ENCODE measurements at regions not wholly inside any gene's neighbourhood (a gene's known extent, or its start where the extent isn't known, plus 50 kb on each side); places are given as distances from the start of the nearest gene placed in this dataset.
"Not testable (repeated sequence)": the region's sequence is repeated elsewhere in the genome, so short reads cannot be mapped to it uniquely, and the experiment has no call there.

DNA sequence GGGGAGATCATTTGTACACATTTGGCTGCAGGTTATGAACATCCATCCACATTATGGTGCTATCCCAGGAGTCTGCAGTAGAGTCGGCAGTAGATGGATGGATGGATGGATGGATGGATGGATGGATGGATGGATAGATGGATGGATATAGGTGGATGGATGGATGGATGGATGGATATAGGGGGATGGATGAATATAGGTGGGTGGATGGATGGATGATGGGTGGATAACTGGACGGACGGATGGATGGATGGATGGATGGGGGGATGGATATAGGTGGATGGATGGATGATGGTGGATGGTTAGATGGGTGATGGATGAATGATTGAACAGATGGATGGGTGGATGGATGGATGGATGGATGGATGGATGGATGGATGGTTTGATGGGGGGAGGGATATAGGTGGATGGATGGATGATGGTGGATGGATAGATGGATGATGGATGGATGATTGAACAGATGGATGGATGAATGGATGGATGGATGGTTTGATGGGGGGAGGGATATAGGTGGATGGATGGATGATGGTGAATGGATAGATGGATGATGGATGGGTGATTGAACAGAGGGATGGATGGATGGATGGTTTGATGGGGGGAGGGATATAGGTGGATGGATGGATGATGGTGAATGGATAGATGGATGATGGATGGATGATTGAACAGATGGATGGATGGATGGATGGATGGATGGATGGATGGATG, 65.3 kb upstream of the PRR5 start:
- not testable (repeated sequence) for H3K27ac Mint-ChIP-seq; ATAC-seq; H3K4me3 Mint-ChIP-seq; H3K27me3 Mint-ChIP-seq; DNase-seq; H3K4me1 Mint-ChIP-seq; H3K36me3 Mint-ChIP-seq (ENCODE audit: low read depth); H3K9me3 Mint-ChIP-seq

DNA sequence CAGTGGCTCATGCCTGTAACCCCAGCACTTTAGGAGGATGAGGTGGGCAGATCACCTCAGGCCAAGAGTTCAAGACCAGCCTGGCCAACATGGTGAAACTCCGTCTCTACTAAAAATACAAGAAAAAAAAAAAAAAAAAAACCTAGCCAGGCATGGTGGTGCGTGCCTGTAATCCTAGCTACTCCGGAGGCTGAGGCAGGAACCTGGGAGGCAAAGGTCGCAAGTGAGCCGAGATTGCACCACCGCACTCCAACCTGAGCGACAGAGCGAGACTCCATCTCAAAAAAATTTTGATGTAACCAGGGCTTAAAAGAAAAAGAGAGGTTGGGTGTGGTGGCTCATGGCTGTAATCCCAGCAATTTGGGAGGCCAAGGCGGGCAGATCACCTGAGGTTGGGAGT, 66.4 kb upstream of the PRR5 start:
- ATAC-seq; H3K36me3 Mint-ChIP-seq (ENCODE audit: low read depth); H3K27ac Mint-ChIP-seq; DNase-seq; H3K27me3 Mint-ChIP-seq; H3K9me3 Mint-ChIP-seq; H3K4me3 Mint-ChIP-seq; H3K4me1 Mint-ChIP-seq: not testable (repeated sequence)

- H3K36me3 Mint-ChIP-seq (ENCODE audit: low read depth): no peaks in the 10 kb centered on the region
- ATAC-seq: peak; percentile 35
- no peak for DNase-seq
- peaks cover 3% of the 10 kb centered on the region for H3K4me1 Mint-ChIP-seq
- no peak overlapping the region for H3K4me3 Mint-ChIP-seq
- H3K27ac Mint-ChIP-seq: no peak overlapping the region
- H3K9me3 Mint-ChIP-seq: peaks cover 7% of the 10 kb centered on the region
- no peaks in the 10 kb centered on the region for H3K27me3 Mint-ChIP-seq
Measured at GRCh38 chr22:44634426-44635321, 67.3 kb upstream of the PRR5 start.

- Mint-ChIP-seq H3K4me3 (no peak overlapping the region), H3K9me3 (peaks cover 7% of the 10 kb centered on the region), H3K4me1 (peaks cover 3% of the 10 kb centered on the region), H3K27ac (no peak overlapping the region), H3K36me3 (ENCODE audit: low read depth) (no peaks in the 10 kb centered on the region), H3K27me3 (no peaks in the 10 kb centered on the region)
- ATAC-seq: no peak
- DNase-seq: no peak
Measured at GRCh38 chr22:44633647-44634046, 68.4 kb upstream of the PRR5 start.

DNA sequence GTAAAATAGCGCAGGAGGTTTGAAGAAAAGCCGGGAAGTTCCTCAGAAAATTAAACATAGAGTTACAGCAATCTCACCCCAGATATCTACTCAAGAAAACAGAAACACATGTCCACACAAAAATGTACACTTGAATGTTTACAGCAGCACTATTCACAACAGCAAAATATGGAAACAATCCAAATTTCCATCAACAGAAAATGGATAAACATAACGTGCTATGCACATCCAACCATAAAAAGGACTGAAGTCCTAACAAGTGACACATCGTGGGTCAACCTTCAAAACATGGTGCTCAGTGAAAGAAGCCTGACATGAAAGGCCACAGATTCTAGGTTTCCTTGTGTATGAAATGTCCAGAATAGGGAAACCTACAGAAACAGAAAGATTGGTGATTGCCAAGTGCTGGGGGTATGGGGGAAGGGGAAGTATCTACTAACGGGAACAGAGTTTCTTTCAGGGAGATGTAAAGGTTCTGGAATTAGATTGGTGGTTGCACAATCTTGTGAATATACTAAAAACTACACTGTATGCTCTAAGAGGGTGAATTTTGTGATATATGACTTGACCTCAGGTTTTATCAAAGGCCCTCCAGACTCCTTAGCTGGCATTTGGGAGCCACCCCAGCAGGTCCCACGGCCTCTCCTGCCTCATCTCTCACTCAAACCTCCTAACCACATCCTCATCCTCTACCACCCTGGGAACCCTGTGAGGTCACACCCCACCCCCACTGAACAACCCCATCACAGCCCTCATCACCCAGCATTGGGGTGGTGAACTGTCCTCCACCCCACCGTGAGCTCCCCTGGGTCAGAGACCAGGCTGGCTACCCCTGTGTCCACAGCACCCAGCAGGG, 69.2 kb upstream of the PRR5 start:
- Mint-ChIP-seq H3K36me3 (ENCODE audit: low read depth) (no peaks in the 10 kb centered on the region), H3K27ac (no peak overlapping the region), H3K4me1 (peaks cover 3% of the 10 kb centered on the region), H3K4me3 (no peak overlapping the region), H3K27me3 (no peaks in the 10 kb centered on the region), H3K9me3 (peaks cover 7% of the 10 kb centered on the region)
- peak; percentile 26 for ATAC-seq
- peak; percentile 40 for DNase-seq

DNA sequence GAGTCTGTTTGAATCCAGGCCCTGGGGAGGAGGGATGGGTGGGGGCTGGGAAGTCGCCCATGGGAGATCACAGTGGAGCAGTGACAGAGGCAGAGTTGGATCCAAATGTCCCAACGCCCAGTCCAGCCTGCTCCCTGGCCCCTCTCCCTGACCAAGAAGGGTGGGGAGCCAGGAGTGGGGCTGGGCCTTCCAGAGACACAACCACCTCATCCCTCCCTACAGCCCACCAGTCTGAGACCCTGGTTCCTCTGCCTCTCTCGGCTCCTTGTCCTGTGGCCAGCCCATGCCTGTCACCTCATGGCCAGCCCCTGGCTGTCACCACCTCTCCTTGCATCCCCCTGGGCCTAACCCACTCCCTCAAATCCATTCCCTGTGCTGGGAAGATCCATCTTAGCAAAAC, 71.2 kb upstream of the PRR5 start:
- DNase-seq (no peak), ATAC-seq (no peak)
- H3K27me3 Mint-ChIP-seq: no peaks in the 10 kb centered on the region
- no peaks in the 10 kb centered on the region for H3K36me3 Mint-ChIP-seq (ENCODE audit: low read depth)
- no peak overlapping the region for H3K27ac Mint-ChIP-seq
- H3K9me3 Mint-ChIP-seq: peaks cover 7% of the 10 kb centered on the region
- H3K4me1 Mint-ChIP-seq: peaks cover 6% of the 10 kb centered on the region
- H3K4me3 Mint-ChIP-seq: no peak overlapping the region

- no peak overlapping the region for H3K4me3 Mint-ChIP-seq
- peaks cover 7% of the 10 kb centered on the region for H3K9me3 Mint-ChIP-seq
- H3K27ac Mint-ChIP-seq: no peak overlapping the region
- no peak for DNase-seq
- ATAC-seq: no peak
- peaks cover 3% of the 10 kb centered on the region for H3K4me1 Mint-ChIP-seq
- no peaks in the 10 kb centered on the region for H3K27me3 Mint-ChIP-seq
- H3K36me3 Mint-ChIP-seq (ENCODE audit: low read depth): no peaks in the 10 kb centered on the region
Measured at GRCh38 chr22:44628835-44629234, 73.2 kb upstream of the PRR5 start.

DNA sequence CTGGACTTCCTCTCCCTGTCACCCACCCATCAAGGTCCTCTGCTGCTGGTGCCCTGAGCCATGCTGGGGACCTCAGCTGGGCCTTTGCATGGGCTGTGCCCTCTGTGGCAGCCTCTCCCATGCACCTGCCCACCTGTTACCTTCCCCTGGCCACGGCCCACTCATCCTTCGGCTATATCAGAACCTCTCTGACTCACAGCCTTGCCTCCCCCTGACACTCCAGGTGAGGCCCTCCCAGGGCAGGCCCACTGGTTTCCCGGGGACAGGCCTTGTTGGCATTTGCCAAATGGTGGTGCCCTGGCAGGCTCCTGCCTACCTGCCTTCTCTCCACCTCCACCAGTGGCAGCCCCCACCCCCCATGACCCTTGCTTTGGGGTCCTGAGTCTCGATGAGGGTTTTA, 73.7 kb upstream of the PRR5 start:
- Mint-ChIP-seq H3K4me3 (no peak overlapping the region), H3K27ac (no peak overlapping the region), H3K4me1 (peaks cover 3% of the 10 kb centered on the region), H3K9me3 (peaks cover 7% of the 10 kb centered on the region), H3K36me3 (ENCODE audit: low read depth) (no peaks in the 10 kb centered on the region), H3K27me3 (no peaks in the 10 kb centered on the region)
- ATAC-seq (no peak), DNase-seq (no peak)

DNA sequence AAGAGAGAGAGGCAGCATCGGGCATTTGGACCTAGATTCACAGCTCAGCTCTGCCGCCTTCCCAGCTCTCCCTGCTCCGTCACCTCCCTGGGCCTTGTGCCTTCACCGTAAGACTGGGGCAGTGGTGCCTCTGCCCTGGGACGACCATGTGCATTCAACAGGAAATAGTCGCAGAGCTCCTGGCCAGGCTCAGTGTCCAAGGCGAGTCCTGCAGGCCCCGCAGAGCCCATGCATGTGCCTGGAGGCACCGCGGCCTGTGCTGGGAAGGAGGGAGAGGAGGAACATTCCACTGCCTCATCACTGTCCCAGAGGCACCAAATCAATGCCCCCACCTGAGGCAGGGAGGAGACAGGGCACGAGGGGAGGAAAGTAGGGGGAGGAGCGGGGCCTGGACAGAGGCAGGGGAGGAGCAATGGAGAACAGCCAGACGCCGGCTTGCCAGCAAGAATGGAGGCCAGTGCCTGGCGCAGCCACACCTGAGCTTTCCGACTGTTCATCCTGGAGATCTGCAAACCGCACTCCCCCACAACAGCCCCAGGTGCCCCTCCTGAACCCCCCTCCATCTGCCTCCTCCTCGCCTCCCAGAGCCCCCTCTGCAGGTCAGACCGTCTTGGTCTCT, 74.4 kb upstream of the PRR5 start:
- Mint-ChIP-seq H3K4me1 (peaks cover 3% of the 10 kb centered on the region), H3K27me3 (no peaks in the 10 kb centered on the region), H3K9me3 (peaks cover 7% of the 10 kb centered on the region), H3K4me3 (no peak overlapping the region), H3K27ac (no peak overlapping the region), H3K36me3 (ENCODE audit: low read depth) (no peaks in the 10 kb centered on the region)
- no peak for DNase-seq
- ATAC-seq: no peak

GRCh38 chr22:44625981-44626687, 75.9 kb upstream of the PRR5 start:
- no peaks in the 10 kb centered on the region for H3K27me3 Mint-ChIP-seq
- H3K36me3 Mint-ChIP-seq (ENCODE audit: low read depth): no peaks in the 10 kb centered on the region
- peaks cover 5% of the 10 kb centered on the region for H3K4me1 Mint-ChIP-seq
- H3K4me3 Mint-ChIP-seq: no peak overlapping the region
- DNase-seq (peak; percentile 77), ATAC-seq (peak; percentile 50)
- H3K9me3 Mint-ChIP-seq: peaks cover 3% of the 10 kb centered on the region
- no peak overlapping the region for H3K27ac Mint-ChIP-seq

- H3K27ac Mint-ChIP-seq: no peak overlapping the region
- ATAC-seq (no peak), DNase-seq (no peak)
- no peaks in the 10 kb centered on the region for H3K9me3 Mint-ChIP-seq
- peaks cover 11% of the 10 kb centered on the region for H3K4me1 Mint-ChIP-seq
- no peaks in the 10 kb centered on the region for H3K27me3 Mint-ChIP-seq
- H3K4me3 Mint-ChIP-seq: no peak overlapping the region
- no peaks in the 10 kb centered on the region for H3K36me3 Mint-ChIP-seq (ENCODE audit: low read depth)
Measured at GRCh38 chr22:44625421-44625760, 76.6 kb upstream of the PRR5 start.

- ATAC-seq: no peak
- peaks cover 14% of the 10 kb centered on the region for H3K4me1 Mint-ChIP-seq
- H3K4me3 Mint-ChIP-seq: no peak overlapping the region
- no peaks in the 10 kb centered on the region for H3K27me3 Mint-ChIP-seq
- no peak overlapping the region for H3K27ac Mint-ChIP-seq
- no peaks in the 10 kb centered on the region for H3K9me3 Mint-ChIP-seq
- no peaks in the 10 kb centered on the region for H3K36me3 Mint-ChIP-seq (ENCODE audit: low read depth)
- no peak for DNase-seq
Measured at GRCh38 chr22:44624689-44625420, 77.1 kb upstream of the PRR5 start.

DNA sequence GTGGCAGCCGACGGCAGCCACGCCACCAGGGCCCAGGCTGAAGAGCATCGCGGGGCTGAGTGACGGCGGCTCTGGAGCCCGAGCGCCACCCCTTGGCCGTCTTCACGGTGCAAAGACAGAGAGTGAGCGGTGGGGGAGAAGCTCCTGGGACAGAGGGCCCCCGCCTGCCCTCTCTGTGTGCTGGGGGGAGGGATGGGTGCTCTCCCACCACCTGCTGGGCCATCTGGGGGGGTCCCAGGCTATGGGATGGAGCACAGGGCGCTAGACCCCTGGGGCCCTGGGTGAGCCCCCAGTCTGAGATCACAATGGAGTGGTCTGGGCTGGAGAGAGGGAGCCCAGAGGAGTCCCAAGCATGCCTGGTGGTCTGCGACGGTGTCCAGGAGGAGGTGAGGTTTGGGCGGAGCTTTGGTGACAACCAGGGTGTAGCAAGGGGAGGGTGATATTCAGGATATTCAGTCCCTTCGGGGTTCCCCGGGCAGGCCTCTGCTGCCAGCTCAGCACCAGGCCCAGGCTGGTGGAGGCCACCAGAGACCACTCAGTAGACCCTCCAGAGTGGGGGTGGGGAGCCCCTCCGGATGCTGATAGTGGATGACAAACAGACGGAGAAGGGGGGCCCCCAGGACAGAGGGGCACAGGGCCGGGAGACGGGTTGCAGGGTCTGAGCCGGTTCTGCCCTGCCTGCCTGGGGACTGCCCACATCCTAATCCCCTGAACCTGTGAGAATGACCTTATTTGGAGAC, 78.1 kb upstream of the PRR5 start:
- no peak for ATAC-seq
- H3K36me3 Mint-ChIP-seq (ENCODE audit: low read depth): no peaks in the 10 kb centered on the region
- no peak for DNase-seq
- H3K4me1 Mint-ChIP-seq: peaks cover 14% of the 10 kb centered on the region
- H3K9me3 Mint-ChIP-seq: no peaks in the 10 kb centered on the region
- H3K27me3 Mint-ChIP-seq: no peaks in the 10 kb centered on the region
- no peak overlapping the region for H3K4me3 Mint-ChIP-seq
- no peak overlapping the region for H3K27ac Mint-ChIP-seq

Measured in activated naive CD8-positive, alpha-beta T cell treated with anti-CD3 and anti-CD28 coated beads, Interleukin-2, amount 50 U/mL, for 24 hours (primary cell).